ENCODE measurements at regions not wholly inside any gene's neighbourhood (a gene's known extent, or its start where the extent isn't known, plus 50 kb on each side); places are given as distances from the start of the nearest gene placed in this dataset.

- TF ChIP-seq KDM1A (CRISPR knock-in tag; IDR thresholded peaks at IDR 0.05) (no peak), POLR2A (IDR thresholded peaks at IDR 0.05; ENCODE audit: insufficient read depth in 1 of 2, low read depth in 2 of 2, low read length in 2 of 2) (no peak), NFIB (CRISPR knock-in tag; IDR thresholded peaks at IDR 0.05; ENCODE audit: borderline replicate concordance) (no peak), JUN (CRISPR knock-in tag; IDR thresholded peaks at IDR 0.05) (no peak), SP1 (IDR thresholded peaks at IDR 0.05) (no peak), SP1 (CRISPR knock-in tag; IDR thresholded peaks at IDR 0.05) (no peak), GMEB1 (CRISPR knock-in tag; IDR thresholded peaks at IDR 0.05; ENCODE audit: borderline replicate concordance) (no peak), MATR3 (CRISPR knock-in tag; IDR thresholded peaks at IDR 0.05) (no peak), ZNF639 (CRISPR knock-in tag; conservative IDR thresholded peaks at IDR 0.05) (no peak), YY1 (IDR thresholded peaks at IDR 0.05; ENCODE audit: insufficient read depth, insufficient replicate concordance, low read depth, low read length) (no peak), ZNF510 (CRISPR knock-in tag; IDR thresholded peaks at IDR 0.05; ENCODE audit: low read depth) (no peak), MXI1 (IDR thresholded peaks at IDR 0.05; ENCODE audit: borderline replicate concordance, low read depth, low read length) (no peak), MLXIP (CRISPR knock-in tag; IDR thresholded peaks at IDR 0.05; ENCODE audit: borderline replicate concordance) (no peak)
Observed at GRCh38 chr4:19164334-19164733, 1087.4 kb upstream of the SLIT2 start.

Data from HepG2 (cell line).